Left ventricle myocardium inferior (tissue), 1 donor: ENCODE measurements at regions not wholly inside any gene's neighbourhood (a gene's known extent, or its start where the extent isn't known, plus 50 kb on each side); places are given as distances from the start of the nearest gene placed in this dataset.
A peak's percentile ranks its signal among the peaks of the same experiment; 100 is the strongest.

ENCODE experiments used
- DNase-seq: peaks from one replicate; pipeline ENCODE4 v3.0.0-alpha.2; 2020
- H3K27ac ChIP-seq: fragments of 200-600 bp; replicated peaks from 2 replicates; pipeline ENCODE4 v1.8.0; 2021
- H3K27me3 ChIP-seq: fragments of 200-600 bp; 2 replicates; pipeline ENCODE4 v1.8.0; 2021; ENCODE audit warnings: low read depth
- H3K36me3 ChIP-seq: fragments of 200-600 bp; 2 replicates; pipeline ENCODE4 v1.8.0; 2021
- H3K4me1 ChIP-seq: fragments of 200-600 bp; 2 replicates; pipeline ENCODE4 v1.8.0; 2021
- H3K4me3 ChIP-seq: fragments of 200-600 bp; 2 replicates; pipeline ENCODE4 v1.8.0; 2021; ENCODE audit warnings: mild to moderate bottlenecking, moderate library complexity
- H3K9me3 ChIP-seq: fragments of 200-600 bp; replicated peaks from 2 replicates; pipeline ENCODE4 v1.8.0; 2021
- CTCF ChIP-seq: fragments of 200-600 bp; IDR thresholded peaks from 2 replicates; pipeline ENCODE4 v1.8.0; 2021; ENCODE audit warnings: antibody characterized with exemption, mild to moderate bottlenecking, borderline replicate concordance
- intact Hi-C: fragments of 100-400 bp; cut with micrococcal nuclease; formaldehyde crosslinking; loops from one replicate; pipeline ENCODE4 v1.11.0; 2022
- donor health status: DM: no; HTN: yes; CAD: no; lungs with severe emphysema.

GRCh38 chr4:154982187-154983047 is 201.3 kb downstream of the RBM46 start:
- Histone ChIP-seq H3K27ac (no peak overlapping the region), H3K9me3 (peaks cover 11% of the 10 kb centered on the region), H3K27me3 (no peaks in the 10 kb centered on the region), H3K4me3 (no peak overlapping the region), H3K36me3 (no peaks in the 10 kb centered on the region), H3K4me1 (peaks cover 5% of the 10 kb centered on the region)
- TF ChIP-seq CTCF, result peak; percentile 70
- peak; percentile 18 for DNase-seq
- intact Hi-C loops, result no loop called here

- Histone ChIP-seq H3K4me1 (no peaks in the 10 kb centered on the region), H3K27ac (no peak overlapping the region), H3K9me3 (peaks cover 11% of the 10 kb centered on the region), H3K36me3 (no peaks in the 10 kb centered on the region), H3K27me3 (no peaks in the 10 kb centered on the region), H3K4me3 (no peak overlapping the region)
- DNase-seq, result no peak
- intact Hi-C loops, result no loop called here
- no peak for TF ChIP-seq CTCF
Observed at GRCh38 chr4:154983714-154984113, 202.6 kb downstream of the RBM46 start.

GRCh38 chr4:154984148-154984547 is 203.1 kb downstream of the RBM46 start:
- TF ChIP-seq CTCF, result no peak
- no peak overlapping the region for H3K4me3 ChIP-seq
- no peak for DNase-seq
- H3K27me3 ChIP-seq, result no peaks in the 10 kb centered on the region
- H3K27ac ChIP-seq, result no peak overlapping the region
- H3K4me1 ChIP-seq, result no peaks in the 10 kb centered on the region
- no peaks in the 10 kb centered on the region for H3K36me3 ChIP-seq
- intact Hi-C loops, result no loop called here
- peaks cover 11% of the 10 kb centered on the region for H3K9me3 ChIP-seq

- no peak overlapping the region for H3K4me3 ChIP-seq
- no peak for DNase-seq
- no peaks in the 10 kb centered on the region for H3K27me3 ChIP-seq
- peaks cover 6% of the 10 kb centered on the region for H3K9me3 ChIP-seq
- intact Hi-C loops, result no loop called here
- no peak for TF ChIP-seq CTCF
- H3K36me3 ChIP-seq, result no peaks in the 10 kb centered on the region
- no peaks in the 10 kb centered on the region for H3K4me1 ChIP-seq
- no peak overlapping the region for H3K27ac ChIP-seq
Observed at GRCh38 chr4:154984616-154985015, 203.5 kb downstream of the RBM46 start.

- no peaks in the 10 kb centered on the region for H3K27me3 ChIP-seq
- H3K27ac ChIP-seq, result no peak overlapping the region
- intact Hi-C loops, result no loop called here
- no peak overlapping the region for H3K4me3 ChIP-seq
- no peaks in the 10 kb centered on the region for H3K4me1 ChIP-seq
- TF ChIP-seq CTCF, result no peak
- no peaks in the 10 kb centered on the region for H3K9me3 ChIP-seq
- no peaks in the 10 kb centered on the region for H3K36me3 ChIP-seq
- DNase-seq, result no peak
Observed at GRCh38 chr4:154985673-154986072, 204.6 kb downstream of the RBM46 start.
